BLaER1 (cell line): ENCODE measurements at regions not wholly inside any gene's neighbourhood (a gene's known extent, or its start where the extent isn't known, plus 50 kb on each side); places are given as distances from the start of the nearest gene placed in this dataset.
"Not testable (repeated sequence)": the region's sequence is repeated elsewhere in the genome, so short reads cannot be mapped to it uniquely, and the experiment has no call there.

Experiments used
- H3K27ac ChIP-seq: shearing (Covaris generic); formaldehyde crosslinking; 2 replicates; pipeline ENCODE4 v1.8.1; 2022
- H3K27me3 ChIP-seq: shearing (Covaris generic); formaldehyde crosslinking; 2 replicates; pipeline ENCODE4 v1.8.1; 2022
- H3K36me3 ChIP-seq: shearing (Covaris generic); formaldehyde crosslinking; 2 replicates; pipeline ENCODE4 v1.8.1; 2022
- H3K4me1 ChIP-seq: shearing (Covaris generic); formaldehyde crosslinking; 2 replicates; pipeline ENCODE4 v1.8.1; 2022
- H3K4me2 ChIP-seq: shearing (Covaris generic); formaldehyde crosslinking; 2 replicates; pipeline ENCODE4 v1.8.1; 2022
- H3K4me3 ChIP-seq: shearing (Covaris generic); formaldehyde crosslinking; 2 replicates; pipeline ENCODE4 v1.8.1; 2022
- H3K9ac ChIP-seq: shearing (Covaris generic); formaldehyde crosslinking; 2 replicates; pipeline ENCODE4 v1.8.1; 2022
- H3K9me3 ChIP-seq: shearing (Covaris generic); formaldehyde crosslinking; 2 replicates; pipeline ENCODE4 v1.8.1; 2022
- H4K20me1 ChIP-seq: shearing (Covaris generic); formaldehyde crosslinking; 2 replicates; pipeline ENCODE4 v1.8.1; 2022
- Cebpa-rat ChIP-seq: shearing (Covaris generic); IDR thresholded peaks from 2 replicates; pipeline ENCODE4 v1.8.1; 2022

DNA sequence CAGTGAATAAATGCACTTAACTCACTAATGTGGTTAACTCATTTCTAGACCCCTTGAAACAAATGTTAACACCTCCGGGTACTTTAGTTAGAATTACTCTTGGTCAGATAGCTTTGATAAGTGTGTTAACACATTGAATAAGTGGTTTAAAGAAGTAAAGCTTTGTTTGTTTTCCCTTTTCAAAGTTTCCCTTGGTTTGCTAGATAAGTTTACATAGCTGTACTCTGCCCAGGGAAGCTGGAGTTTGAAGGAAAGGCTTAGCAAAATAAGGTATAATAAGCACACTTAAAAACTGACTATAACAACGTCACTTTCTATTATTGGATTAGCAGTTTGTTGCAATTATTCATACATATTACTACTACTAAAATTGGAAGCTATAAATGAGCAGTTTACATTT, 1233.9 kb upstream of the ADGRL2 start:
- Histone ChIP-seq H3K9me3 (no peaks in the 10 kb centered on the region), H3K36me3 (no peaks in the 10 kb centered on the region), H3K4me1 (no peaks in the 10 kb centered on the region), H3K9ac (no peak overlapping the region), H3K4me2 (no peak overlapping the region), H4K20me1 (no peaks in the 10 kb centered on the region), H3K4me3 (no peak overlapping the region), H3K27ac (no peak overlapping the region), H3K27me3 (no peaks in the 10 kb centered on the region)
- TF ChIP-seq Cebpa-rat, result no peak

DNA sequence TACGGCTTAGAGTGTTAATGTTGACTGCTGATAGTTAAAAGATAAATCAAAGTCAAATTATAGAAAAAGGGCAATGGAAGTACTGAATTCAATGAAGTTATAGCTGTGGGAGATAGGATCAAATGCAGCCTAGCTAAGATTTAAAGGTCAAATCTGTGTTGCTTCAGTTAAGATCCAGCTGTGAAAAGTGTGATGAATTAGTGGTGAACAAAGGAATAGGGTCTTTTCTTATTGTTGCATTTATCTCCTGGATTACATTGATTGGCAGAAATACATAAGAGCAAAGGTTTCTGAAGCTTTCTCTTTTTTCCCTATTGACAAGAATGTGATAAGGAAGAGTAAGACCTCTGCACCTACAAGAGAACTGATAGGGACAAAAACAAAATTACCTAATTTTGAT, 1234.6 kb upstream of the ADGRL2 start:
- TF ChIP-seq Cebpa-rat, result no peak
- Histone ChIP-seq H3K27ac (no peak overlapping the region), H3K4me2 (no peak overlapping the region), H3K9ac (no peak overlapping the region), H3K27me3 (no peaks in the 10 kb centered on the region), H3K4me1 (no peaks in the 10 kb centered on the region), H4K20me1 (no peaks in the 10 kb centered on the region), H3K36me3 (no peaks in the 10 kb centered on the region), H3K4me3 (no peak overlapping the region), H3K9me3 (no peaks in the 10 kb centered on the region)

- H3K27ac ChIP-seq, result no peak overlapping the region
- no peaks in the 10 kb centered on the region for H4K20me1 ChIP-seq
- no peaks in the 10 kb centered on the region for H3K36me3 ChIP-seq
- no peak for TF ChIP-seq Cebpa-rat
- no peaks in the 10 kb centered on the region for H3K27me3 ChIP-seq
- H3K4me1 ChIP-seq, result no peaks in the 10 kb centered on the region
- no peaks in the 10 kb centered on the region for H3K9me3 ChIP-seq
- no peak overlapping the region for H3K4me2 ChIP-seq
- H3K4me3 ChIP-seq, result no peak overlapping the region
- no peak overlapping the region for H3K9ac ChIP-seq
Observed at GRCh38 chr1:80565406-80565805, 1235.3 kb upstream of the ADGRL2 start.

DNA sequence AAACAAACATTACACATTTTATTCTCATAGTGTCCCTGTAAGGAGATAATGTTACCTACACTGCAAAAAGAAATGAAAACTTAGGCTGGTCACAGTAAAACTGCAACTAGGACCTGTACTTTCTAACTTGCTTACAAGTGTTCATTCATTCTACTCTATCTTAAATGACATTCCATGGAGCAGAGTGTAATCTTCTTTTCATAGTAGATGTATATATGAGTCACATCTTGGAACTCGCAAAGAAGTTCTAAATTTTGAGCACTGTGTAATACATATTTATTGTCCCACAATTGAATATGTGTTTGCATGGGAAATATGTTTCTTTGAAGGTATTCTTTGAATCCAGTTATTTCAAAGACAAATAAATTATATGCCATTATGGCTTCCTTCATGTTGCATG, 1258.5 kb upstream of the ADGRL2 start:
- H3K9ac ChIP-seq, result no peak overlapping the region
- 0 out of 2 replicates have a peak, but pooled peaks cover 8% of the 10 kb centered on the region for H3K4me1 ChIP-seq
- no peaks in the 10 kb centered on the region for H3K27me3 ChIP-seq
- H3K36me3 ChIP-seq, result no peaks in the 10 kb centered on the region
- H4K20me1 ChIP-seq, result no peaks in the 10 kb centered on the region
- H3K9me3 ChIP-seq, result no peaks in the 10 kb centered on the region
- no peak overlapping the region for H3K4me3 ChIP-seq
- no peak for TF ChIP-seq Cebpa-rat
- H3K27ac ChIP-seq, result no peak overlapping the region
- no peak overlapping the region for H3K4me2 ChIP-seq

GRCh38 chr1:80540596-80540995, 1260.1 kb upstream of the ADGRL2 start:
- no peak overlapping the region for H3K9ac ChIP-seq
- no peaks in the 10 kb centered on the region for H4K20me1 ChIP-seq
- H3K27ac ChIP-seq, result no peak overlapping the region
- TF ChIP-seq Cebpa-rat, result no peak; the same call in 1 of the 2 replicates
- H3K4me3 ChIP-seq, result no peak overlapping the region
- 0 out of 2 replicates have a peak, but pooled peaks cover 8% of the 10 kb centered on the region for H3K4me1 ChIP-seq
- no peaks in the 10 kb centered on the region for H3K27me3 ChIP-seq
- H3K9me3 ChIP-seq, result no peaks in the 10 kb centered on the region
- no peak overlapping the region for H3K4me2 ChIP-seq
- no peaks in the 10 kb centered on the region for H3K36me3 ChIP-seq

- Histone ChIP-seq H3K4me1 (0 out of 2 replicates have a peak, but pooled peaks cover 8% of the 10 kb centered on the region), H3K27me3 (no peaks in the 10 kb centered on the region), H4K20me1 (no peaks in the 10 kb centered on the region), H3K4me3 (no peak overlapping the region), H3K9me3 (no peaks in the 10 kb centered on the region), H3K4me2 (no peak overlapping the region), H3K27ac (no peak overlapping the region), H3K36me3 (no peaks in the 10 kb centered on the region), H3K9ac (no peak overlapping the region)
- no peak for TF ChIP-seq Cebpa-rat
Observed at GRCh38 chr1:80540149-80540548, 1260.6 kb upstream of the ADGRL2 start.

DNA sequence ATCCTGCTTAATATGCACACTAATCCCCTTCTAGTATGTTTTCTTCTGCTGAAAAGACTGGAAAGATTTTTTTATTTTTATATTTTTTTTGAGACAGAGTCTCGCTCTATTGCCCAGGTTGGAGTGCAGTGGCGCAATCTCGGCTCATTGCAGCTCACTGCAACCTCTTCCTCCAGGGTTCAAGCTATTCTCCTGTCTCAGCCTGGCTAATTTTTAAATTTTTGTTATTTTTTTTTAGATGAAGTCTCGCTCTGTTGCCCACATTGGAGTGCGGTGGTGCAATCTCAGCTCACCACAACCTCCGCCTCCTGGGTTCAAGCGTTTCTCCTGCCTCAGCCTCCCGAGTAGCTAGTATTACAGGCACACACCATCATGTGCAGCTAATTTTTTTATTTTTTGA, 1261.4 kb upstream of the ADGRL2 start:
- not testable (repeated sequence) for H3K36me3 ChIP-seq

GRCh38 chr1:80536461-80536860, 1264.3 kb upstream of the ADGRL2 start:
- Histone ChIP-seq H4K20me1 (no peaks in the 10 kb centered on the region), H3K4me2 (no peak overlapping the region), H3K27me3 (no peaks in the 10 kb centered on the region), H3K4me3 (no peak overlapping the region), H3K9me3 (no peaks in the 10 kb centered on the region), H3K27ac (no peak overlapping the region), H3K4me1 (peaks cover 15% of the 10 kb centered on the region), H3K9ac (no peak overlapping the region), H3K36me3 (no peaks in the 10 kb centered on the region)
- no peak for TF ChIP-seq Cebpa-rat

More for the DNA sequence above, 1261.4 kb upstream of the ADGRL2 start:
- H3K27ac ChIP-seq, H3K9ac ChIP-seq, H3K27me3 ChIP-seq, H3K4me2 ChIP-seq, H3K4me3 ChIP-seq, H3K9me3 ChIP-seq, H4K20me1 ChIP-seq, H3K4me1 ChIP-seq: not testable (repeated sequence)

GRCh38 chr1:80535466-80535865, 1265.3 kb upstream of the ADGRL2 start:
- Histone ChIP-seq H3K27ac (no peak overlapping the region), H4K20me1 (no peaks in the 10 kb centered on the region), H3K27me3 (no peaks in the 10 kb centered on the region), H3K9me3 (no peaks in the 10 kb centered on the region), H3K4me1 (peaks cover 25% of the 10 kb centered on the region), H3K9ac (no peak overlapping the region), H3K4me2 (no peak overlapping the region), H3K4me3 (no peak overlapping the region), H3K36me3 (no peaks in the 10 kb centered on the region)
- no peak for TF ChIP-seq Cebpa-rat

GRCh38 chr1:80534606-80535360, 1266.0 kb upstream of the ADGRL2 start:
- peaks cover 25% of the 10 kb centered on the region for H3K4me1 ChIP-seq
- TF ChIP-seq Cebpa-rat, result no peak
- H3K27me3 ChIP-seq, result no peaks in the 10 kb centered on the region
- H3K4me3 ChIP-seq, result no peak overlapping the region
- H3K36me3 ChIP-seq, result no peaks in the 10 kb centered on the region
- no peak overlapping the region for H3K9ac ChIP-seq
- no peak overlapping the region for H3K4me2 ChIP-seq
- no peak overlapping the region for H3K27ac ChIP-seq
- no peaks in the 10 kb centered on the region for H4K20me1 ChIP-seq
- H3K9me3 ChIP-seq, result no peaks in the 10 kb centered on the region

DNA sequence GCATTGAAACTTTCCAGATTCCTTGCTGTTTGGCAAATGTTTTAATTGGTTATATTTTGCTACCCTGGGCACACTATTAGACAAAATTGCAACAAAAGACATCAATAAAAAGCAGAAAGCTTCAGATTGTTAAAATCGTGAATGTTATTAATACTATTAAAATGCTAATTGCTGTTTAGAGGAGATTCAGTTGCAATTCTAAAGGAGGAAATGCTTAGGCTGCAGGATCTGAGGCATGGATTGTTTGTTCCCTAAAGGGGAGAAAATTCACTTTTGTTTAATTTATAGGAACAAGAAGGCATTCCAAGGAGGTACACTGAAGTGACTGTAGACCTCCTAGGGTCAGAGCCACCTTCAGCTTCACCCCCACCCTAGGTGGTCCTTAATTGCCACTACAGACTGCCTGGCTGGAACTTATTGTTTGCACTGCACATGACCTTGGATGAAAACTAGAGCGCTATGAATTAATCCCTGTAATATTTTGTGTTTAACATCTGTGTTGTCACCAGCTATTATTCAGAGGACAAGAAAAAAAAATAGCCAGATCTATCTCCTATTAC, 1266.9 kb upstream of the ADGRL2 start:
- peaks cover 18% of the 10 kb centered on the region for H3K4me1 ChIP-seq
- H3K9me3 ChIP-seq, result no peaks in the 10 kb centered on the region
- no peak overlapping the region for H3K4me2 ChIP-seq
- no peak overlapping the region for H3K9ac ChIP-seq
- H3K27ac ChIP-seq, result no peak overlapping the region
- TF ChIP-seq Cebpa-rat, result no peak
- H3K27me3 ChIP-seq, result no peaks in the 10 kb centered on the region
- H3K4me3 ChIP-seq, result no peak overlapping the region
- H4K20me1 ChIP-seq, result no peaks in the 10 kb centered on the region
- H3K36me3 ChIP-seq, result no peaks in the 10 kb centered on the region
